ENCODE measurements at regions not wholly inside any gene's neighbourhood (a gene's known extent, or its start where the extent isn't known, plus 50 kb on each side); places are given as distances from the start of the nearest gene placed in this dataset.
A peak's percentile ranks its signal among the peaks of the same experiment; 100 is the strongest.
"Not testable (repeated sequence)": the region's sequence is repeated elsewhere in the genome, so short reads cannot be mapped to it uniquely, and the experiment has no call there.

DNA sequence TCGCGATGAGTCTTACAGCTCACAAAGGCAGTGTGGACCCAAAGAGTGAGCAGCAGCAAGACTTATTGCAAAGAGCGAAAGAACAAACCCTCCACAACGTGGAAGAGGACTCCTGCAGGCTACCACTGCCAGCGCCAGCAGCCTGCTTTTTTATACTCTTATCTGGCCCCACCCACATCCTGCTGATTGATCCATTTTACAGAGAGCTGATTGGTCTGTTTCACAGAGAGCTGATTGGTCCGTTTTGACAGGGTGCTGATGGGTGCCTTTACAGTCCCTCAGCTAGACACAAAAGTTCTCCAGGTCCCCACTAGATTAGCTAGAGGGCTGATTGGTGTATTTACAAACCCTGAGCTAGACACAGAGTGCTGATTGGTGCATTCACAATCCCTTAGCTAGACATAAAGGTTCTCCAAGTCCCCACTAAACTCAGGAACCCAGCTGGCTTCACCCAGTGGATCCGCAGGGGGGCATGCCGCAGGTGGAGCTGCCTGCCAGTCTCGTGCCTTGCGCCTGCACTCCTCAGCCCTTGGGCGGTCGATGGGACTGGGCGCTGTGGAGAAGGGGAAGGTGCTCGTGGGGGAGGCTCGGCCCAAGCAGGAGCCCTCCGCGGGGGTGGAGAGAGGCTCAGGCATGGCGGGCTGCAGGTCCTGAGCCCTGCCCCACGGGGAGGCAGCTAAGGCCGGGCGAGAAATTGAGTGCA is 75.7 kb downstream of the QDPR start:
- H3K27ac Mint-ChIP-seq; DNase-seq; CTCF ChIA-PET; H3K36me3 Mint-ChIP-seq (ENCODE audit: low read depth); H3K27me3 Mint-ChIP-seq (ENCODE audit: low read depth); H3K4me3 Mint-ChIP-seq; H3K4me1 Mint-ChIP-seq (ENCODE audit: low read depth); ATAC-seq; POLR2A ChIA-PET; H3K9me3 Mint-ChIP-seq (ENCODE audit: insufficient read depth): not testable (repeated sequence)

GRCh38 chr4:17433827-17434226 is 78.1 kb downstream of the QDPR start:
- no peak overlapping the region for H3K27ac Mint-ChIP-seq
- H3K4me1 Mint-ChIP-seq (ENCODE audit: low read depth) = no peaks in the 10 kb centered on the region
- DNase-seq (no peak), ATAC-seq (no peak)
- no peaks in the 10 kb centered on the region for H3K9me3 Mint-ChIP-seq (ENCODE audit: insufficient read depth)
- H3K4me3 Mint-ChIP-seq = no peak overlapping the region
- no peaks in the 10 kb centered on the region for H3K36me3 Mint-ChIP-seq (ENCODE audit: low read depth)
- H3K27me3 Mint-ChIP-seq (ENCODE audit: low read depth) = no peaks in the 10 kb centered on the region
- ChIA-PET CTCF (no interaction called here), POLR2A (no interaction called here)

GRCh38 chr4:17427991-17428390 is 83.9 kb downstream of the QDPR start:
- POLR2A ChIA-PET = no interaction called here
- H3K27me3 Mint-ChIP-seq (ENCODE audit: low read depth) = no peaks in the 10 kb centered on the region
- CTCF ChIA-PET = interaction anchor here (1.7 kb wide), 1 partner anchor 19 kb away, joined by 3 read pairs; no protein-coding TSS in a partner anchor

DNA sequence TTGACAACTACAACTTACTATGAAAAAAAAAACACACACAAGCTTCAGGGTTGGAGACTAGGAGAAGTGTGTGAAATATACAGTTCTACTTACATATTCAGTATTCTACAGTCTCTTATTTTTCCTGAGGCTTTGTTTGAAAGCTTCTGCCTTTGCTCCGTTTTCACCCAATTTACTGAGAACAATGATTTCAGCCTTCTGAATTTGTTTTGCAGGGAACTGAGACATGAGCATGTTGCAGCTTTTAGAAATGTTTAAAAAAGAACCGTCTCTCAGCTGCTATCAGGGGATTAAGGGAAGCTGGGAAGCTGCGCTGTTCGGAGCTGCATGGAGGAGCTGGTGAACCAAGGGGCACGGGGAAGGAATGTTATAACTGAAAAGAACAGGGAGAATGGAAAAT is 85.7 kb downstream of the QDPR start:
- CTCF ChIA-PET = interaction anchor here (1.2 kb wide), 1 partner anchor 21 kb away, joined by 4 read pairs; no protein-coding TSS in a partner anchor
- ATAC-seq (no peak), DNase-seq (no peak)
- H3K36me3 Mint-ChIP-seq (ENCODE audit: low read depth) = no peaks in the 10 kb centered on the region
- H3K9me3 Mint-ChIP-seq (ENCODE audit: insufficient read depth) = no peaks in the 10 kb centered on the region
- no peaks in the 10 kb centered on the region for H3K27me3 Mint-ChIP-seq (ENCODE audit: low read depth)
- no peaks in the 10 kb centered on the region for H3K4me1 Mint-ChIP-seq (ENCODE audit: low read depth)
- POLR2A ChIA-PET = no interaction called here
- no peak overlapping the region for H3K27ac Mint-ChIP-seq
- no peak overlapping the region for H3K4me3 Mint-ChIP-seq

More at GRCh38 chr4:17427991-17428390, 83.9 kb downstream of the QDPR start:
- H3K4me3 Mint-ChIP-seq = no peak overlapping the region
- DNase-seq = no peak
- H3K4me1 Mint-ChIP-seq (ENCODE audit: low read depth) = no peaks in the 10 kb centered on the region
- no peaks in the 10 kb centered on the region for H3K9me3 Mint-ChIP-seq (ENCODE audit: insufficient read depth)
- no peak for ATAC-seq
- no peak overlapping the region for H3K27ac Mint-ChIP-seq
- H3K36me3 Mint-ChIP-seq (ENCODE audit: low read depth) = no peaks in the 10 kb centered on the region

DNA sequence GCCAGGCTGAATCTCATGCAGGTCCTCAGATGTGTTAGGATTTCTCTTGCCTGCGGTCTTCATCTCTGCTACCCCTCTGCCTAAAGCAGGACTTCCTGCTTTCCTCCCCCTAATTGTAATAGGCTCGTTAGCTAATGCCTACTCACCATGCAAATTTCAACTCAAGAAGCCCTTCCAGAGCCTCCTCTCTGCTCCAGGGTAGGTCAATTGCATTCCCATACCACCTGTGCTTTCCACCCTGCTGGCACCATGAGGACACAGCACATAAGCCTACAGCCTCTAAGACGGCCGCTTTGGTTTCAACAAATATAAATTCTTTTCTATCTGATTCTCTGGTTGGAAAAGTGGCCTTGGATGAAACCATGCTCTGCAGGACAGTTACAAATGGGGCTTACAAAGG is 93.9 kb downstream of the QDPR start:
- DNase-seq = no peak
- Mint-ChIP-seq H3K36me3 (ENCODE audit: low read depth) (no peaks in the 10 kb centered on the region), H3K27ac (no peak overlapping the region), H3K4me1 (ENCODE audit: low read depth) (no peaks in the 10 kb centered on the region), H3K9me3 (ENCODE audit: insufficient read depth) (no peaks in the 10 kb centered on the region), H3K4me3 (no peak overlapping the region), H3K27me3 (ENCODE audit: low read depth) (peaks cover 3% of the 10 kb centered on the region)
- no peak for ATAC-seq
- CTCF ChIA-PET = no interaction called here
- POLR2A ChIA-PET = no interaction called here

GRCh38 chr4:17414392-17414791 is 97.5 kb downstream of the QDPR start:
- ChIA-PET POLR2A (no interaction called here), CTCF (no interaction called here)
- H3K4me1 Mint-ChIP-seq (ENCODE audit: low read depth) = no peaks in the 10 kb centered on the region
- peaks cover 6% of the 10 kb centered on the region for H3K27me3 Mint-ChIP-seq (ENCODE audit: low read depth)
- ATAC-seq = no peak
- DNase-seq = no peak
- no peak overlapping the region for H3K27ac Mint-ChIP-seq
- no peak overlapping the region for H3K4me3 Mint-ChIP-seq
- no peaks in the 10 kb centered on the region for H3K36me3 Mint-ChIP-seq (ENCODE audit: low read depth)
- H3K9me3 Mint-ChIP-seq (ENCODE audit: insufficient read depth) = no peaks in the 10 kb centered on the region

DNA sequence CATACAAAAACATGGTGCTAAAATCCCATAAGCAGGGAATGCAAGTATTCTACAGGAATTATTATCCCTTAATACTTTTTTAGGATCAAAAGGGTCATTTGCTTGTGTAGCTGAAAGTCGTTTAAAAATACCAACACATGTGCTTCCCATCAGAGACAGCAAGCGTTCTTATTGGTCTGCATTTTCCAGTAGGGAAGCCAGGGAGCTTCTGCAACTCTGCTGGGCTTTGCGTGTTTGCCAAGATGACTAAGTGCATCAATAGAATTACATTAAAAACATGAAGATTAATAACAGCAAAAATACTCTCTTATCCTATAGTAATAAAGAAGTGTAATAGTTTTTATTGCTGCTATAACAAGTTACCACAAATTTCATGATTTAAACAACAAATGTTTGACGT is 111.2 kb downstream of the QDPR start:
- no peak for DNase-seq
- Mint-ChIP-seq H3K36me3 (ENCODE audit: low read depth) (no peaks in the 10 kb centered on the region), H3K27me3 (ENCODE audit: low read depth) (no peaks in the 10 kb centered on the region), H3K27ac (no peak overlapping the region), H3K4me3 (no peak overlapping the region), H3K4me1 (ENCODE audit: low read depth) (no peaks in the 10 kb centered on the region), H3K9me3 (ENCODE audit: insufficient read depth) (no peaks in the 10 kb centered on the region)
- ATAC-seq = no peak
- CTCF ChIA-PET = no interaction called here
- POLR2A ChIA-PET = no interaction called here

DNA sequence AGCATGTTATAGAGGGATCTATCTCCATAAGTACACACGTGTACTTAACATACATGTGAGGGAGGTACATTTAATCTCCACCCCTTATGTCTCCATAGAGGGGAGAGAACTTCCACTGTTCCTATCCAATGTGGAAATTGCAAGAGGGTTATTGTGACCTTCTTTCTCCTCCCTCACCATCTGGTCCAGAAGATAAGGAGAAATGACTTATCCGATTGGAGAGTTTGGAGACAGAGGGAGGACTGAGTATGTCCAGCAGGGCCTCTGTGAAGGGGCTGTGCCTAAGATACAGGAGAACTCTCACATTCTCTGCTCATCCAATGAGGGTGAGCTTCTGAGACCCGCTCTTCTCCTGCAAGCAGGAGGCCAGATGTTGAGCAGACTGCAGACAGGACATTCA is 113.1 kb downstream of the QDPR start:
- H3K36me3 Mint-ChIP-seq (ENCODE audit: low read depth) = no peaks in the 10 kb centered on the region
- ChIA-PET CTCF (no interaction called here), POLR2A (no interaction called here)
- H3K27ac Mint-ChIP-seq = no peak overlapping the region
- no peak for ATAC-seq
- H3K27me3 Mint-ChIP-seq (ENCODE audit: low read depth) = no peaks in the 10 kb centered on the region
- no peaks in the 10 kb centered on the region for H3K9me3 Mint-ChIP-seq (ENCODE audit: insufficient read depth)
- H3K4me3 Mint-ChIP-seq = no peak overlapping the region
- no peak for DNase-seq
- H3K4me1 Mint-ChIP-seq (ENCODE audit: low read depth) = no peaks in the 10 kb centered on the region

- Mint-ChIP-seq H3K27me3 (ENCODE audit: low read depth) (no peaks in the 10 kb centered on the region), H3K27ac (no peak overlapping the region), H3K9me3 (ENCODE audit: insufficient read depth) (no peaks in the 10 kb centered on the region), H3K4me1 (ENCODE audit: low read depth) (no peaks in the 10 kb centered on the region), H3K4me3 (no peak overlapping the region), H3K36me3 (ENCODE audit: low read depth) (no peaks in the 10 kb centered on the region)
- no peak for ATAC-seq
- DNase-seq = no peak
- ChIA-PET CTCF (no interaction called here), POLR2A (no interaction called here)
These were observed 113.9 kb downstream of the QDPR start for GRCh38 chr4:17398035-17398434.

DNA sequence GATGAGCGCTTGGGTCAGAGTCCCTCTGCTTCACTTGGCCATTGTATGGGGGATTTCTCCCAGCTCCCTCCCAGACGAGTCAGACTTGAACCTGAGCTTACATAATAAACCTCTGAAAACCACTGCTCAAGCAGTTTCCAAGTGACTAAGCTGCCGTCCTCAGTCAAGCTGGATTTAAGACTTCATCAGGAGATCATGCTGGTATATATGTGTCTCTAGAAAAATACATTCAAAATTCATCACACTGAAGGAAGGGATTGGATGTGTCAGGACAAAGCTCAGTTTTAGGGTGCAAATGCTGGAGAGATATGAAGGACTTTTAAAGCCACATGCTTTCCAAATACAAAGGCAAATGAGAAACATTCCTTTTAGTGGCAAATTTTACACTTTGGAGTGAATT is 114.3 kb downstream of the QDPR start:
- Mint-ChIP-seq H3K36me3 (ENCODE audit: low read depth) (no peaks in the 10 kb centered on the region), H3K27me3 (ENCODE audit: low read depth) (no peaks in the 10 kb centered on the region), H3K4me3 (no peak overlapping the region), H3K9me3 (ENCODE audit: insufficient read depth) (no peaks in the 10 kb centered on the region), H3K4me1 (ENCODE audit: low read depth) (no peaks in the 10 kb centered on the region), H3K27ac (no peak overlapping the region)
- no peak for ATAC-seq
- CTCF ChIA-PET = no interaction called here
- POLR2A ChIA-PET = no interaction called here
- DNase-seq = no peak

- ChIA-PET CTCF (interaction anchor here (1.1 to 1.7 kb wide), 3 partner anchors 38 to 87 kb away, joined by 3 to 5 read pairs (median 4); no protein-coding TSS in a partner anchor), POLR2A (no interaction called here)
- Mint-ChIP-seq H3K27me3 (ENCODE audit: low read depth) (peaks cover 3% of the 10 kb centered on the region), H3K36me3 (ENCODE audit: low read depth) (peaks cover 4% of the 10 kb centered on the region), H3K9me3 (ENCODE audit: insufficient read depth) (peaks cover 12% of the 10 kb centered on the region), H3K4me1 (ENCODE audit: low read depth) (peaks cover 11% of the 10 kb centered on the region), H3K4me3 (peak overlapping the region; percentile 13), H3K27ac (peak overlapping the region; percentile 60)
- DNase-seq (peak; percentile 52), ATAC-seq (peak; percentile 85)
These were observed 126.5 kb downstream of the QDPR start for GRCh38 chr4:17385403-17385802.

DNA sequence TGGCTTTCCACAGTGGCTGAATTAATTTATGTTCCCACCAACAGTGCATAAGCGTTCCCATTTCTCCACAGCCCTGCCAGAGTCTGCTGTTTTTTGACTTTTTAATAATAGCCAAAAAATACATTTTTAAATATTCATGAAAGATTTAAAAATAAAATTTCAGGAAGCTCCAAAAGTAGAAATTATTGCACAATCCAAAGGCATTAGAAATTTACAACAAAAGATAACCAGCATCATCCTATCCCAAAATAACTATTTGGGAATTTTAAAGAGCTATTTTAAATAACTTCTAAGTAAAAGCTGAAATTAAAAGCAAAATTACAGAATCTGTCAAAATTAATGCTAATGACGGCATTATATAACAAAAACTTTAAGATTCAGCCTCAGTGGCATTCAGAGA is 131.5 kb downstream of the QDPR start:
- Mint-ChIP-seq H3K4me3 (no peak overlapping the region), H3K36me3 (ENCODE audit: low read depth) (peaks cover under 1% of the 10 kb centered on the region), H3K27ac (no peak overlapping the region), H3K9me3 (ENCODE audit: insufficient read depth) (peaks cover 2% of the 10 kb centered on the region), H3K27me3 (ENCODE audit: low read depth) (peaks cover 4% of the 10 kb centered on the region), H3K4me1 (ENCODE audit: low read depth) (peaks cover 3% of the 10 kb centered on the region)
- no peak for ATAC-seq
- ChIA-PET POLR2A (no interaction called here), CTCF (no interaction called here)
- no peak for DNase-seq

DNA sequence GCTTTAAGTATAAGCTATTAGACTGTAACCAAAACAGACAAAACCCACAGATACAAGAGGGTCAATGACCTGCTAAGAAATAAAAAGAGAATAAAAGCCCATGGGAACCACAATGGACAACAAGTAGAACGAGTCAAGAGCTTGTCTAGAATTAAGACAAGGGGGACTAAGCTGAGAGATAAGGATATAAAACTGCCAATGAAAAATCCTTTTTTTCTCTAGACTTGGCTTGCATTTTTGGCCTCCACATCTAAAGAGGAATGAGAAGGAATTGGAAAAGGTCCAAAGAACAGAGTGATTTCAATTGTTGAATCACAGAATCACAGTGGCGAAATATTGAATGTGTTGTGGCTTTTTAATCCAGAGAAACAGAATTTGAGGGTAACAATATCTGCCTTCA is 135.7 kb downstream of the QDPR start:
- peaks cover 6% of the 10 kb centered on the region for H3K27me3 Mint-ChIP-seq (ENCODE audit: low read depth)
- DNase-seq (no peak), ATAC-seq (no peak)
- H3K27ac Mint-ChIP-seq = no peak overlapping the region
- no peaks in the 10 kb centered on the region for H3K4me1 Mint-ChIP-seq (ENCODE audit: low read depth)
- ChIA-PET CTCF (interaction anchor here (1.0 kb wide), 1 partner anchor 53 kb away, joined by 3 read pairs; no protein-coding TSS in a partner anchor), POLR2A (no interaction called here)
- no peak overlapping the region for H3K4me3 Mint-ChIP-seq
- no peaks in the 10 kb centered on the region for H3K36me3 Mint-ChIP-seq (ENCODE audit: low read depth)
- H3K9me3 Mint-ChIP-seq (ENCODE audit: insufficient read depth) = no peaks in the 10 kb centered on the region

Measured in activated CD8-positive, alpha-beta T cell treated with anti-CD3 and anti-CD28 coated beads, Interleukin-2, amount 10 ng/mL, durations not matched to agents 7 days and 5 days (primary cell).